Lower leg skin (tissue), 3 donors: ENCODE measurements at regions not wholly inside any gene's neighbourhood (a gene's known extent, or its start where the extent isn't known, plus 50 kb on each side); places are given as distances from the start of the nearest gene placed in this dataset.

Experiments
- CTCF ChIP-seq, 3 donors: fragments of 450-650 bp; IDR thresholded peaks; one replicate each; pipeline ENCODE4 v1.5.1; 2016; ENCODE audit warnings: antibody characterized with exemption in 3 of 3, mild to moderate bottlenecking in 3 of 3, moderate library complexity in 2 of 3
- POLR2A ChIP-seq, 2 donors: fragments of 450-650 bp; IDR thresholded peaks; one replicate each; pipeline ENCODE4 v1.6.1; 2016 to 2017; ENCODE audit warnings: antibody characterized with exemption in 2 of 2, mild to moderate bottlenecking in 1 of 2, moderate library complexity in 1 of 2

- TF ChIP-seq CTCF (IDR thresholded peaks at IDR 0.05) (no peak), POLR2A (IDR thresholded peaks at IDR 0.05) (no peak)
Observed at GRCh38 chr4:66565801-66566200, 895.5 kb upstream of the EPHA5 start.
